NCI-H1092 treated with DMSO at 0.1 percent for 48 hours (cell line): ENCODE measurements at regions not wholly inside any gene's neighbourhood (a gene's known extent, or its start where the extent isn't known, plus 50 kb on each side); places are given as distances from the start of the nearest gene placed in this dataset.

Experiments
- DNase-seq: peaks from one replicate; lab custom pipeline; 2025; lab: John Stamatoyannopoulos, UW

DNA sequence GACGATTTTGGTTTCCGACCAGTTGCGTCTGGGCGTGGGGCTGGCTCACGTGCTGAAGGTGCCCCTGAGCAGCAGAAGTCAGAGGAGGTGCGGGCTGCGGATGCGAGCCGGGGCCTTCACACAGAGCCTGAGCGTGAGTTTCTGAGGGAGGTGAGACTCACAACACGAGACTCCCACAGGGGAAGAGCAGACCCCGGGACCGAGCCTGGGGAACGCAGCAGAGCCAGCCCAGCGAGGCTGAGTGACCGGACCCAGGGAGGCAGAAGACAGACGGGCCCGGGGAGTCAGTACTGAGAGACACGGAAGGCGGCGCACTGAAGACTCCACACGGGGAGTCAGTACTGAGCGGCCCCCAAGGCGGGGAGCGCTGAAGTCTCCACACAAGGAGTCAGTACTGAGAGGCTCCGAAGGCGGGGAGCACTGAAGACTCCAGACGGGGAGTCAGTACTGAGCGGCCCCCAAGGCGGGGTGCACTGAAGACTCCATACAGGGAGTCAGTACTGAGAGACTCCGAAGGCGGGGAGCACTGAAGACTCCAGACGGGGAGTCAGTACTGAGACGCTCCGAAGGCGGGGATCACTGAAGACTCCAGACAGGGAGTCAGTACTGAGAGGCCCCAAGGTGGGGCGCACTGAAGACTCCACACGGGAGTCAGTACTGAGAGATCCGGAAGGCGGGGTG lies 77.8 kb downstream of the DLL1 start:
- DNase-seq = no peak

DNA sequence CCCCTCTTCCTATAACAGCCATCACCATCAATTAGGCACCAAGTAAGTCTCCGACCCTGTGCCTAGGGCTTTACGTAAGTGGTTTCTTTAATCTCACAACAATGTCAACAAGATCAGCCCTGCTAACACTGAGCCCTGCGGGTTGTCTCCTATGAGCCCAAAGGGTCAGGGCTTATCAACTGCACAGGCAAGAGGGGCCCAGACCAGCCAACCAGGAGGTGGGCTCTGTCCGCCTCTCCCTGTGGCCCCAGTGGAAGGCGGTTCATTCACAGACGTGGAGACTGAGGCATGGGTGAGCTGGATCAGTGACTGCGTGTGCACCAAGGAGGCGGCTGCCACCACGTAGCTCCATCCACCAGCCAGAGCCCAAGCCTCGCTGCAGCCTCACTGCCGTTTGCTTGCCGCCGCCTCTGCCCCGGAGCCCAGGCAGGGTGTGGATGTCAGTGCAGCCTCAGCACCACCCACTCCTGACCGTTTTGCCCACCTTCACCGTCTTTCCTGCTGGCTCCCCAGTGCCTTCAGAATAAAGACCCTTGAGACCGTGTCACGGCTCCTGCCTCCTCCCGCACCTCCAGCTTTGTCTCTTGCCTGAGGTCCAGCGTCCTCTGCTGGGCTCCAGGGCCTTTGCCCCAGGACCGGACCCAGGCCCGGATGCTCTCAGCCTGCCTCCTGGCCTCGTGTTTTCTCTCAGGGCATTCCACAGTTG lies 78.7 kb downstream of the DLL1 start:
- DNase-seq = no peak

DNA sequence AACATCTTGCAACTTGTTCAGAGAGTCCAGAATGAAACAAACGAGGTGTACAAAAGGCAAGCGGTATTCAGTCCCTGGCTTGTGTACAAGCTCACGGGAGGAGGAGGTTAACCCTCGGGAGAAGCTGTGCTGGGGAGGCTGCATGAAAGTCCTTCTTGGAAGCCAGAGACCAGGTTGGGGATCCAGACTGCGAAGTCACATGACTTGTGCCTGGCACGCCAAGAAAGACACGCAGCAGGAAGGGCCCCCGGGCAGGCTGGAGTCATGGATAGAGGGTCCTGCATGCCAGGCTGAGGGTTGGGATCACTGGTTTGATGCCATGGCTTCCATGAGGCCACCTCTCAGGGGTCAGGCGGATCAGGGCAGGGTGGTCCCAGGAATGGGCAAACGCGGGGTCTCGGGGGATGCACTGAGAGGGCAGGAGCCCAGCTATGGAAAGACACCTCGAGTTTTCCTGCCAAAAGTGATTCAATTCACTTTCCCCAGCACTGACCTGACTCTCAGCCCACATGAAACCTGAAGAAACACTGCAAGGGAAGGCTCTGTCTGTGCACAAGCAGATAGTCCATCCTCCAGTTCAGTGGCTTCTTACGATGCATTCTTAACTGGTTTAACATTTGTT lies 79.4 kb downstream of the DLL1 start:
- DNase-seq = no peak

DNA sequence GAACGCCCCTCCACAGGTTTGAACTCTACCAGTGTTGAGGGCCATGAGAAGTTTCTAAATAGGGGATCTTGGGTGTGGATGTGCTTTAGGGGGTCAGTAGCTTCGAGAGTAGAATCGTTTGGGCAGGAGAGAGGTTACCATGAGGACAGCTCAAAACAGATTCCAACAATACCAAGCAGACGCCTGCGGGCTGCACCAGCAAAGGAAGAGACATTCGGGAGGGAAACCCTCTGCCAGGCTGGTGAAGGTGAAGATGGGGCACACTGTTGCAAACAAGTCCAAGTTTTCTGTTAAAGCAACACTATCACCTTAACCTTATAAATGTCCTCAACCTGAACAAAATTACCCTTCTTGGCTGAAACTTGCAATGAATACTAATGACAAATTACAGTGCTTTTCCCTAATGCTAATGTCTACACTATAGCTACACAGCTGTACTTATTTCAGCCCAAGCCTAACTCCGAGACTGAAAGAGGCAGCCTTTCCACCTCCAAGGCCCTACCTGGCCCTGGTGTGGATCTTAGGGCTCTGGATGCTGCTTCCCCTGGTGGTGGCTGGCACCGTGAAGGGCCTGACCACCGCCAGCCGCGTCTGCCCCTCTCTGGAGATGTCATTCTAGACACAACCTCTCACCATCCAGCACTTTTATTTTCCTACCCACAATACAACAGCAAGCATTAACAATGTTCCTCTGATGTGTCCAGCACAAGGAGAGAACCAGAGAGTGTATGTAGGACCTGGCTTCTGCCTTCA lies 80.1 kb downstream of the DLL1 start:
- DNase-seq = no peak

DNA sequence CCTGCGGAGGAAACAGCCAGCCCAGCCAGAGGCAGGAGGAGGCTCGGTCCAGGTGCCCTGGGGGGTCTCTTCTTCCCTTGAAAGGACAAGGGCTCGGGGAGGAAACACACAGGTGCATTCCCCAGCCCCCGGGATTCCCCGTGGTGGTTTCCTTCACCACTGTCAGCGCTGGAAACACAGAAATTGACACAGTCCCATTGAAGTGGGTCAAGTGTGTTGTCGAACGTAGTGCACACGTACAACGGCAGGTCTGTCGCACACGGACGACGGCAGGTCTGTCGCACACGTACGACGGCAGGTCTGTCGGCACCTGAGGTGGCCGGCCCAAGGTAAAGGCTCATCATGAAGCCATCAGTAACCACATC lies 80.9 kb downstream of the DLL1 start:
- DNase-seq = no peak

DNA sequence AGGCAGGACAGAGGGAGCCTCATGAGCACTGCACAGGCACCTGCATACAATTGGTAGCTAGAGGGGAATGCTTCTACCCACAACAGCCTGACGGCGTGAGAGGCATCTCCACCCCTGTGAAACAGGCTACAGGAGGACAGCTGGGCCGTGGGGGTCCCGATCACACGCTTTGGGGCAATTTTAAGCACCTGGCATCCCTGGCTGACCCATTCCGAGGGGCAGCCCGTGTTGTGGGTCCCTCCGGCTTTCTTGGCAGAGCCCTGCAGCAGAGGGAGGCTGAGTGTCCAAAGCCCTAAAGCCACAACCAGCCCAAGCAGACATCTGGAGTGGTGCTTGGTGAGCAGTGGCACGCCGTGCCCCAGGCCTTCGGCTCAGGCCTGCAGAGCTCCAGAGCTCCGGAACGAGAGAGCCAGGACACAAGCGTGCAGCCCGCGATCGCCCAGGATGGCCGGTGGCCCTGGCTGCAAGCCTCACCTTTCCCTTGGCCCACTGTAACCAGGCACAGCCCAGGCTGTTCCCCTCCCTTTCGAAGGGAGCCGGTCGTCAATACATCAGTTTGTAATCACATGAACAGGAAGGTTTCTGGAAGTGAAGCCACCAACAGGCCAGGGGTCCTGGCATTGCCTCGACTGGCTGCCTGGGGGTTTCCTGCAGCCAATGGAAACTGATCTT lies 81.4 kb downstream of the DLL1 start:
- no peak for DNase-seq

DNA sequence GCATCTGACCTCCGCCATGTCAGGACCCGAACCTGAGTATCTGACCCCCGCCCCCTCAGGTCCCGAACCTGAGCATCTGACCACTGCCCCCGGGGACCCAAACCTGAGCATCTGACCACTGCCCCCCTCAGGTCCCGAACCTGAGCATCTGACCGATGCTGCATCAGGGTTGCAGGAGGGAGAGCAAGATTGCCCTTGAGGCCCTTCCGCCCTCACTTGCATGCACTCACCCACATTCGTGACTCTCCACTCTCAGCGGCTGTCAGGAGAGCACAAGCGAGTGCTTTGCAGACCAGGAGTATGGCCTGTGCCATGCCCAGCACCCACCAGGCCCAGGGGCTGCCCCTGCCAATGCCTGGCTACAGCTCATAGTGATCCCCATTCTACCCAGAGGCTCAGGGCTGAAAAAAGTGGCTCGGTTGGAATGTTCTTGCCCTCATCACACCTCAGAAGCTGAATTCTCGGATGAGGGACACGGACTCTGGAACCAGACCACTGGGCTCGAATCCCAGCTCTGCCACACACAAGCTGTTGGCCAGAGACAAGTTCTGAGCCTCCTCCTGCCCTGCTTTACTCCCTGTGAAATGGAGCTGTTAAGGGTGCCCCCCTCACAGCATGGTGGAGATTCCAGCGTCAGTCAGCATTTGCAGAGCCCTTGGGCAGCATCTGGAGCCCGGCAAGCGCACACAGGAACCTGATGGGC lies 82.1 kb downstream of the DLL1 start:
- no peak for DNase-seq

DNA sequence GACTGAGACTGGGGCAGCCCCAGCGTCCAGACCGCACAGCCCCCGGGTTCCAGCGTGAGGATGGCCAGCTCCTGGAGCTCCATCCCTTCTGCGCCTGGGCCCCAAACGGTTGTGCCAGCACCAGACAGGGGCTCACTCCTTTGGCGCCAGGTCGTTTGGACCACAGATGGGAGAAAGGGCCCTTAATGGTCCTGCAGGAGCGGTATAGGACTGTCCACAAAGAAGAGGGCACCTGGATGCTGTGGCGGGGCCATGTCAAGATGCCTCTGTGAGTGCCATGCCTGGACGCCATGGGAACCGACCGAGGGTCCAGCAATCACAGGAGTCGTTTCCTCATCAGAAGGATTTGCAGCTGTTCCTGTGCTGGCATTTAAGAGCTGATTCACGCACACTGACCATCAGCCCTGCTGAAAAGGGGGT lies 82.7 kb downstream of the DLL1 start:
- no peak for DNase-seq

DNA sequence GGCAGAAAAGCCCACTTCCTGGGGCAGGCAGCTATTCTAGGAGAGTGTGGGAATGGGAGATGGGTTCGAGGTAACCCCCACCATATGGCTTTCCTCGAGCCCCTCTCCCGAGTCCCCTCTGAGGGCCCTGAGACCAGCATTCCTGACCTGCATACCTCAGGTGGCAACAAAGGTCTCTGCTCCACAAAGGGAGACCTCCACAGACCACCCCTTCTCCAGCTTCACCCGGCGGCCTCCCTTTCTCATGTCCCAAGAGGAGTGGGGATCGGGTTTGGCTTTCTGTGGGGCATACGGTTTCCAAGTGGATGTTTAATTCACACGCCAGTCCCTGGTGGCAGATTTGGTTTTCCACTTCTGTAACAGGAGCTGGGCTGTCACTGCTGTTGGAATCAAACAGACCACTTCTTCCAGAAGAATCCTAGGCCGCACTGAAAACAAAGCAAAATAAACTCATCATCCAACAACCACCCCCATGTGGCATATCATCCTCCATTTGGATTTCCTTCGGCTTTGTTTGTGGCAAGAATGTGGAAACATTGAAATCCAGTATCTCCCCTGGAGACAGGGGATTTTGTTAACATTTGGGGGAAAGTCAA lies 83.2 kb downstream of the DLL1 start:
- DNase-seq = no peak

DNA sequence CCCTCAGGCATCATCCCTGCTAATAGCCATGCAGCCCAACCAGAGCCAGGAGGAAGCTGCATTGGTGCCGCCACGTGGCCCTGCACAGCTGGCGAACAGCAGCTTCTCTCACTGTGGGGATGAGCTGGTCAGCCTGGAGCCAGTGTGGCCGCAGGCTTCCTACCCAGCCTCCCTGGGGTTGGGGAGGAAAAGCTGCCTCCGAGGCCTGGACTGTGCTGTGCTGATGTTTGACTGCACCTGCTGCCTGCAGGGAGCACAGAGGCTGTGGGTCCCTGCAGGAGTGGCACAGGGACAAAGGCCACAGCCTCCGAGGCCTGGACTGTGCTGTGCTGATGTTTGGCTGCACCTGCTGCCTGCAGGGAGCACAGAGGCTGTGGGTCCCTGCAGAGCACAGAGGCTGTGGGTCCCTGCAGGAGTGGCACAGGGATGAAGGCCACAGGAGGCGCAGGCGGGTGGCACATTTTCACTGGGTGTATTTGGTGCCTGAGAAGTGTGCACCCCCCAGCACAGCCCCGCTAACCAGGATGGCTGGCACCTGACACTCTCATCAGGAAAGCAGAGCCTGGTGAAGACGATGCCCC lies 83.9 kb downstream of the DLL1 start:
- no peak for DNase-seq

DNA sequence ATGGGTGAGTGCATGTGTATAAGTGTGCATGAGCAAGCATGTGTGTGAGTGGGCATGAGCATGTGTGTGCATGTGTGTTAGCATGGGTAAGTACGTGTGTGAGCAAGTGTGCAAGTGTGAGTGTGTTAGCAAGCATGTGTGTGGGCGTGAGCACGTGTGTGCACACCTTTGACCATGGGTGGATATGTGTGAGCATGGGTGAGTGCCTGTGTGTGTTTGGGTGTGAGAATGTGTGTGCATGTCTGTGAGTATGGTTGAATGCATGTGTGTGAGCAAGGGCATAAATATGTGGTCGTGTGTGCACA lies 84.6 kb downstream of the DLL1 start:
- no peak for DNase-seq

DNA sequence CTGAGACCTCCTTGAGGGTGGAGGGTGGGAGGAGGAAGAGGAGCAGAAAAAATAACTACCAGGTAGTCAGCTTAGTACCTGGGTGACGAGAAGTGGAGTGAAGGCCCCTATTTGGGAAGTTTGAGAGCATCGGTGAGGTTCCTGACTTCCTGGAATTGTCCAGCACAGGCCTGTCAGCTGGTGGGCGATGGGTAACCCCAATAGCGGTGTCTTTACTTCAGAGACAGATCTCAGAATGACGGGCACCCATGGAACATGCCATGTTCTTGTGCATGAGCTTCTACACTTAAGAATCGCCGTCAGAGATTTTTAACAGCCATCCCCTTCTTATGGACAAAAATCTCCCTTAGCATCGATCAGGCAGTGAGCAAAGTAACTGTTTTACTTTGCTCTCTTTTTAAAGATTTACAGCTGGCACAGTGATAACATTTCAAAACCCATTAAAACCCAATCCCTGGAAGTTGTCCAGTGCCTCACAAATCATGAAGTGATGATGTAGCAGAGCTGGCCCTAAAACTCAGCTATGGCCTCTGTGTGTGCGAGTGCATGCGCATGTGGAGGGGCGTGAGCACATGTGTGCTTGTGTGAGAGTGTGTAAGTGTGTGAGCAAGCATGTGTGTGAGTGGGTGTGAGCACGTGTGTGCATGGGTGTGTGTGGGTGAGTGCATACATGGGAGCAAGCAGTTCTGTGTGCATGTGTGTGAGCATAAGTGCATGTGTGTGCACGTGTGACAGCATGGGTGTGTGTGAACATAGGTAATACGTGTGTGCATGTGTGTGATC lies 85.2 kb downstream of the DLL1 start:
- no peak for DNase-seq

DNA sequence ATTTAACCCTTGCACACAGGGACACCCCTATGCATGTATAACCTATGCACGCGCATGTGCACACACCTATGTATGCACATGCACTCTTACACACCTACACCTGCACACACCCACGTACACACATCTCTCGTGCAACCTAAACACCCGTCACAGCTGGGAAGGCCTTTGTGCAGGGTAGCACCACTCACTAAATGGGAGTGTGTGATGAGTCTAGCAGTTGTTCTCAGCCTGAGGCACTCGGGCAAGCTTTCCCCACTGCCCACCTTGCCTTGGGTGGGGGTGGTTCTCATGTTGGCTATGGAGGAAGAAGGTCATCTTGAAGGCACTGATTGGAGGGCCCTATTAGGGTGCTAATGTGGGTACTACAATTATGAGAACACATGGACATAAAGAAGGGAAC lies 85.8 kb downstream of the DLL1 start:
- no peak for DNase-seq

DNA sequence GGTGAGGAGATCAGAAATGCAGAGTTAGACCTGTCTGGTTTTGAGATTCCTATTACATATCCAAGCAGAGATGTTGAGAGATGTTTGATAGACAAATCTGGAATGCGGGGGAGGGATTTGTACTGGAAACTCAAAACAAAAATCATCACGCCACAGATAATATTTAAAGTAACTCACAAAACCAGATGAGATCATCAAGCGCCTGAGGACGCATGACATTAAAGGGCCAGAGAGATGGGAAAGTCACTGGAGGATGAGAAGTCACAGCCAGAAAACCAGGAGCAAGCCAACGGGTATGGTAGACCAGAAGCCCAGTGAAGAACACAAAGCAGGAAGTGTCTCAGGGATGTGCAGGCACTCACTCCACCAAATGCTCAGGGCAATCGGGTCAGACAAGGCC lies 87.7 kb downstream of the DLL1 start:
- DNase-seq = no peak

DNA sequence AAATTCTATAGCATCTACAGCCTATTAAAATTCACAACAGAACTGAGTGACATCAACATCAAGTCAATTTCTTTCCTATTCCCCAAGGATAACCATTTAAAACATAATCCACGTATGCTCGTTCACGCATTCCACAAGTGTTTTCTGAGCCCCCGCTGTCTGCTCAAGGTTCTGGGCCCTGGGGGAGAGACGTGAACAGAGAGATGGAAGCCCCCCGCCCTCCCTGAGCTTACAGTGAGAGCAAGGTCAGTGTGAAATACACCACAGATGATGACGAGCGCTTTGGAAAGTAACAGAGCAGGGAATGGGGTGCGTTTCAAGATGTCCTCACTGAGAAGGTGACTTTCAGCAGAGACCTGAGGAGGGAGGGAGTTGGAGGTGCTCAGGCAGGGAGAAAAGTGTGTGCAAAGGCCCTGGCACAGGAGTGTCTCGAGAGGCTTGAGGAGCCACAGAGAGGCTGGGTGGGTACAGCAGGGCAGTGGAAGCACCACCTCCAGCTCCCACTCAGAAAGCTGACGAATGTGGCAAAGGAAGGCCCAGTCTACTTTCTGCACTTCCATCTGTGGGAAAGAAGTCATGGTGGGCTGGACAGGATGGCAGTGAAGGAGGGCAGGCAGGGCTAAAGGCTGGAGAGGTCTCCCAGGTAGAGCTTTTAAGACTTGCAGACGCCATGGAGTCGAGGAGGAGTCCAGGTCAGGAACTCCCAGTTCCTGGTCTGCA lies 88.3 kb downstream of the DLL1 start:
- DNase-seq = no peak

DNA sequence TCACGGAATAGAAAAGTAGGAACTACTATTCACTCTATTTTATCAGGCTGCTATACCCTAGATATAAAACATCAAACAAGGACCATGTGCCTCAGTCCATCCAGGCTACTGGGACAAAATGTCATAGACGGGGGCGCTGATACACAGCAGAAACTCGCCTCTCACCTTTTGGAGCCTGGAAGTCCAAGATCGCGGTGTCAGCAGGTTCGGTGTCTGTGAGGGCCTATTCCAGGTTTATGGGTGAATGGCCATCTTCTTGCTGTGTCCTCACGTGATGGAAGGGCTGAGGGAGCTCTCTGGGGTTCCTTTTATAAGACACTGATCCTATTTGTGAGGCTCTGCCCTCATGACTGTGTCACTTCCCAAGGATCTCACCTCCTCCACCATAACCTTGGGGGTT lies 89.5 kb downstream of the DLL1 start:
- DNase-seq = no peak

DNA sequence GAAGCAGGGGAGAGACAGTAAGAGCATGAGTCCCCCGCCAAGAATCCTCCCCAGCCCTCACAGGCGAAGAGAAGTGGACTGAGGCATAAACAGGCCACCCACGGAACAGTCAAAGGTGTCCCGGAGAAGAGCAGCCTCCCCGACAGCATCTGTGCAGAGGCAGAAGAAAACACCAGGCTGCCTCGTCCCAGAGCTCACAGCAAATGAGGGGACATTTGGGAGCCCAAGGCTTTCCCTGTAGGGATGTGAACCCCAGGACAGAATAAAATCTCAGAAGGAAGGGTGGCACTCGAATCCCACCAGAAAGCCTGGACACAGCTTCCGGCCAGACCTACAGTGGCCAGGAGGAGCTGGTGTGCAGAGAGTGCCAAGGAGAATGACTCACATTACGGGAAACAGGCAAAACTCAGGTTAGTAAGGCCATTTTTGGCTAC lies 90.4 kb downstream of the DLL1 start:
- no peak for DNase-seq

DNA sequence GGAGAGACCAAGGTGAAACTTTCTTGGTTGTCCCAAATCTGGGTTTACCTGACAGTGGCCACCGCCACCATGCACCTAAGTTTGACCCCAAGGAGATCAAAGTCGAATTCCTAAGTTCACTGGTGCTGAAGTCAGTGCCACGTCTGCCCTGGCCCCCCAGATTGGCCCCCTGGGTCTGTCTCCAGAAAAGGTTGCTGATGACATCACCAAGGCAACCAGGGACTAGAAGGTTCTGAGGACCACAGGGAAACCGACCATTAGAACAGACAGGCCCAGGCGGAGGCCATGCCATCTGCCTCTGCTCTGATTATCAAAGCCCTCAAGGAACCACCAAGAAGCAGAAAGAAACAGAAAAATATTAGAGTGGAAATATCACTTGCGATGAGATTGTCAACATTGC lies 91.2 kb downstream of the DLL1 start:
- no peak for DNase-seq

DNA sequence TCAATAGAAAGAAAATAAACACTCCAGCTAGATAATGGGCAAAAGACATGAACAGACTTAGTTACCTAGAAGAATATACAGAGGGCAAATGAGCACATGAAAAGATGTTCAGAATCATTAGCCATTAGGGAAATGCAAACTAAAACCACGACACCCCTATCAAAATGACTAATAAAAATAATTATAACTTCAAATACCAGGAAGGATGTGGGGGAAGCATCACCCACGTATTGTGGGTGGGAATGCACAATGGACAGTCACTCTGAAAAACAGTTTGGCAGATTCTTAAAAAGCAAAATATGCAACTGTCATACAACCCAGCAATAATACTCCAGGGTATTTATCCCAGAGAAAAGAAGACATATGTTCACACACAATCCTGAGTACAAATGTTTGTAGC lies 92.6 kb downstream of the DLL1 start:
- no peak for DNase-seq
